Transverse colon (tissue), 4 donors: ENCODE measurements at regions not wholly inside any gene's neighbourhood (a gene's known extent, or its start where the extent isn't known, plus 50 kb on each side); places are given as distances from the start of the nearest gene placed in this dataset.

Experiments used
- DNase-seq: peaks from one replicate; pipeline ENCODE4 v3.0.0-alpha.2; 2019
- H3K27ac ChIP-seq, 4 donors: fragments of 200-600 bp; sonication (generic); 2 replicates each; pipeline ENCODE4 v1.5.1; 2016 to 2018; ENCODE audit warnings: inconsistent platforms in 4 of 4
- H3K27me3 ChIP-seq: fragments of 200-600 bp; sonication (generic); 2 replicates; pipeline ENCODE4 v1.5.1; 2017; ENCODE audit warnings: inconsistent platforms
- H3K36me3 ChIP-seq, 4 donors: fragments of 200-600 bp; sonication (generic); 2 replicates each; pipeline ENCODE4 v1.5.1; 2017 to 2019; ENCODE audit warnings: inconsistent platforms in 4 of 4
- H3K4me1 ChIP-seq, 4 donors: fragments of 200-600 bp; sonication (generic); 2 replicates each; pipeline ENCODE4 v1.5.1; 2017 to 2020; ENCODE audit warnings: inconsistent platforms in 4 of 4
- H3K4me3 ChIP-seq, 4 donors: fragments of 200-600 bp; sonication (generic); 1 replicate in 1 of 4; 2 replicates in 3 of 4; pipeline versions ENCODE4 v1.5.1 to v1.6.1; 2017 to 2019; ENCODE audit warnings: inconsistent platforms in 4 of 4
- H3K9me3 ChIP-seq, 2 donors: fragments of 200-600 bp; sonication (generic); 2 replicates each; pipeline ENCODE4 v1.5.1; 2017 to 2019; ENCODE audit warnings: inconsistent platforms in 2 of 2
- EP300 ChIP-seq: sonication (generic); formaldehyde crosslinking; IDR thresholded peaks from one replicate; pipeline ENCODE4 v1.6.1; 2017; ENCODE audit warnings: antibody characterized with exemption, low read depth
- POLR2A ChIP-seq: fragments of 450-650 bp; IDR thresholded peaks from one replicate; pipeline ENCODE4 v1.6.1; 2016; ENCODE audit warnings: antibody characterized with exemption, mild to moderate bottlenecking, moderate library complexity
- POLR2AphosphoS5 ChIP-seq, 3 donors: sonication (generic); formaldehyde crosslinking; IDR thresholded peaks; one replicate each; pipeline ENCODE4 v1.6.1; 2016; ENCODE audit warnings: antibody characterized with exemption in 3 of 3
- WGBS, 2 donors: methylation state at CpG; one replicate each; pipeline ENCODE4 v1.1.5; 2018; ENCODE audit warnings: low coverage in 1 of 2; 5-methylcytosine and 5-hydroxymethylcytosine counted together
- in situ Hi-C, 4 donors: fragments of 200-750 bp; cut with MboI; loops; one replicate each; pipeline versions ENCODE4 v1.15.0 to v1.15.1; 2017; ENCODE audit warnings: low sequenced_read_pairs in 3 of 4, low pct_ligation_motif_present in 1 of 4, low pct_unique_long_range_greater_than_20kb in 1 of 4
- intact Hi-C: fragments of 100-400 bp; cut with DNase I; formaldehyde crosslinking; loops from one replicate; pipeline ENCODE4 v1.15.1; 2023; ENCODE audit warnings: low total_unique reads
- TF ChIP-seq, protein P1 (sequence below), 5 experiments: fragments of 200-600 bp in 3 of 5; fragments of 450-650 bp in 2 of 5; sonication (generic) in 3 of 5; IDR thresholded peaks; 1 replicate in 2 of 5; 2 replicates in 3 of 5; pipeline ENCODE4 v1.5.1; 2016 to 2017; ENCODE audit warnings: antibody characterized with exemption in 5 of 5, inconsistent platforms in 3 of 5, mild to moderate bottlenecking in 2 of 5, moderate library complexity in 1 of 5

- TF ChIP-seq, protein P1, sequence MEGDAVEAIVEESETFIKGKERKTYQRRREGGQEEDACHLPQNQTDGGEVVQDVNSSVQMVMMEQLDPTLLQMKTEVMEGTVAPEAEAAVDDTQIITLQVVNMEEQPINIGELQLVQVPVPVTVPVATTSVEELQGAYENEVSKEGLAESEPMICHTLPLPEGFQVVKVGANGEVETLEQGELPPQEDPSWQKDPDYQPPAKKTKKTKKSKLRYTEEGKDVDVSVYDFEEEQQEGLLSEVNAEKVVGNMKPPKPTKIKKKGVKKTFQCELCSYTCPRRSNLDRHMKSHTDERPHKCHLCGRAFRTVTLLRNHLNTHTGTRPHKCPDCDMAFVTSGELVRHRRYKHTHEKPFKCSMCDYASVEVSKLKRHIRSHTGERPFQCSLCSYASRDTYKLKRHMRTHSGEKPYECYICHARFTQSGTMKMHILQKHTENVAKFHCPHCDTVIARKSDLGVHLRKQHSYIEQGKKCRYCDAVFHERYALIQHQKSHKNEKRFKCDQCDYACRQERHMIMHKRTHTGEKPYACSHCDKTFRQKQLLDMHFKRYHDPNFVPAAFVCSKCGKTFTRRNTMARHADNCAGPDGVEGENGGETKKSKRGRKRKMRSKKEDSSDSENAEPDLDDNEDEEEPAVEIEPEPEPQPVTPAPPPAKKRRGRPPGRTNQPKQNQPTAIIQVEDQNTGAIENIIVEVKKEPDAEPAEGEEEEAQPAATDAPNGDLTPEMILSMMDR (IDR thresholded peaks at IDR 0.05), result no peak
- no peak for TF ChIP-seq POLR2AphosphoS5 (IDR thresholded peaks at IDR 0.05)
- no peak for TF ChIP-seq EP300
- TF ChIP-seq POLR2A, result no peak
- 72 to 92% methylated on average over 2 of the region's 2 CpGs for WGBS, 2 donors
- Histone ChIP-seq H3K36me3 (no peaks in the 10 kb centered on the region), H3K9me3 (no peaks in the 10 kb centered on the region), H3K4me1 (no peaks in the 10 kb centered on the region), H3K4me3 (no peak overlapping the region), H3K27ac (no peak overlapping the region), H3K27me3 (no peaks in the 10 kb centered on the region)
- intact Hi-C loops, result no loop called here
- in situ Hi-C loops, result no loop called here
- no peak for DNase-seq
Observed at GRCh38 chr2:145102706-145103105, 582.8 kb upstream of the ZEB2 start.

DNA sequence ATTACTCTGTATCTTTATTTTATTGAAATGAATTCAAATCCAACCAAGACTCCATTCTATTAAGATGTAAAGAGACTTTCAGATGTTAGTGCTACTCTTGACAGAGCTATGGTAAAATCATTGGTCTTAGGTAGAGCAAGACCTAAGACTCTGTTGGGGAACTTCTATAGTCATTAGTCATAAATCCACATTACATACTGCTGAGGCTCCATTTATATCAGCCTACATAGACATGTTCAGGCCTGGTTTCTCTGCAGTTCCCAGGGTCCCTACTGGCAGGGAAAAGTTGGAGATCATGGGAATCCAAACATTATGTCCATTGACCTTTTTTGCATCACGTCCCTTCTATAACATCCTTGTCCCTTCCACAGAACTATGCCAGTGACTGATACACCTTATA lies 580.4 kb upstream of the ZEB2 start:
- WGBS, 2 donors, result 86 to 92% methylated on average over 1 of the region's 1 CpG
- Histone ChIP-seq H3K27ac (no peak overlapping the region), H3K4me1 (no peaks in the 10 kb centered on the region), H3K27me3 (no peaks in the 10 kb centered on the region), H3K4me3 (no peak overlapping the region), H3K36me3 (no peaks in the 10 kb centered on the region), H3K9me3 (no peaks in the 10 kb centered on the region)
- in situ Hi-C loops (no loop called here), intact Hi-C loops (no loop called here)
- TF ChIP-seq POLR2AphosphoS5 (IDR thresholded peaks at IDR 0.05) (no peak), EP300 (no peak), POLR2A (no peak)
- TF ChIP-seq, protein P1 (IDR thresholded peaks at IDR 0.05), result no peak
- DNase-seq, result no peak

DNA sequence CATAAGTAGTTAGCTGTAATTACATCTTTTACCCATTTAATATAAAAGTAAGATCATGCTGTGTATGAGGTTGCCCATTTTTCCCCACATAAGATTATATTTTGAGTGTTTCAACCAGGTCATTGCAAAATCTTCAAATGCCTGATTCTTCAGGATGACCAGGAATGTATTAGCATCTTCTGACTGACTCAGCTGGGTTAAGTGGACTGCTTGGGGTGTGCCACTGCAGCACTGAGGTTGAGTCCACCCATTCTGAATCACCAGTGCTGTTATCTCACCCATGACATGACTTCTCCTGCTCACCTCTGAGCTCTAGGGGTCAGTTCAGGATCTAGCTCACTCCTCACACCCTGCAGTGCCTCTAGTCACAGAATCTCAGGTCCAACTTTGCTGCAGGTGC lies 576.7 kb upstream of the ZEB2 start:
- Histone ChIP-seq H3K4me3 (no peak overlapping the region), H3K9me3 (no peaks in the 10 kb centered on the region), H3K4me1 (no peaks in the 10 kb centered on the region), H3K27ac (no peak overlapping the region), H3K27me3 (no peaks in the 10 kb centered on the region), H3K36me3 (no peaks in the 10 kb centered on the region)
- intact Hi-C loops, result no loop called here
- TF ChIP-seq POLR2A (no peak), POLR2AphosphoS5 (IDR thresholded peaks at IDR 0.05) (no peak), EP300 (no peak)
- TF ChIP-seq, protein P1 (IDR thresholded peaks at IDR 0.05), result no peak
- in situ Hi-C loops, result no loop called here
- DNase-seq, result no peak

GRCh38 chr2:145095641-145096435 lies 575.9 kb upstream of the ZEB2 start:
- no peak overlapping the region for H3K4me3 ChIP-seq
- 56% methylated on average over 3 of the region's 3 CpGs for WGBS, 2 donors
- H3K9me3 ChIP-seq, result no peaks in the 10 kb centered on the region
- H3K27me3 ChIP-seq, result no peaks in the 10 kb centered on the region
- in situ Hi-C loops (no loop called here), intact Hi-C loops (no loop called here)
- H3K4me1 ChIP-seq, result no peaks in the 10 kb centered on the region
- DNase-seq, result no peak
- H3K27ac ChIP-seq, result no peak overlapping the region
- no peaks in the 10 kb centered on the region for H3K36me3 ChIP-seq
- TF ChIP-seq POLR2AphosphoS5 (IDR thresholded peaks at IDR 0.05), result no peak
- TF ChIP-seq, protein P1 (IDR thresholded peaks at IDR 0.05), result no peak
- TF ChIP-seq POLR2A, result no peak
- no peak for TF ChIP-seq EP300
